ENCODE measurements at regions not wholly inside any gene's neighbourhood (a gene's known extent, or its start where the extent isn't known, plus 50 kb on each side); places are given as distances from the start of the nearest gene placed in this dataset.

- Histone ChIP-seq H3K27ac (ENCODE audit: extremely low read depth, low read depth, low read length) (no peak overlapping the region), H3K9me1 (ENCODE audit: control insufficient read depth, insufficient read depth, low read length) (no peaks in the 10 kb centered on the region), H3K4me1 (replicated peaks in 1 of 2; ENCODE audit: control insufficient read depth in 2 of 2, insufficient read depth in 2 of 2, low read length in 2 of 2) (no peaks in the 10 kb centered on the region), H3K36me3 (ENCODE audit: control insufficient read depth, insufficient read depth, low read length) (no peaks in the 10 kb centered on the region), H3K4me3 (no peak overlapping the region), H3K9me3 (replicated peaks; ENCODE audit: control insufficient read depth, insufficient read depth, low read depth, low read length) (no peaks in the 10 kb centered on the region; the same call in 1 of the 2 replicates), H3K79me2 (ENCODE audit: control insufficient read depth, insufficient read depth, low read length) (no peaks in the 10 kb centered on the region), H4K20me1 (replicated peaks; ENCODE audit: control insufficient read depth, insufficient read depth, low read length) (no peaks in the 10 kb centered on the region), H3K4me2 (ENCODE audit: insufficient read depth, low read length) (no peak overlapping the region), H3K27me3 (ENCODE audit: control insufficient read depth in 2 of 2, insufficient read depth in 2 of 2, low read length in 2 of 2) (peaks cover 6 to 24% of the 10 kb centered on the region in 2 experiments; a peak in 4 of 5 replicates), H2AFZ (ENCODE audit: low read depth, low read length) (no peak overlapping the region), H3K9ac (ENCODE audit: insufficient read depth in 1 of 2, low read depth in 2 of 2, low read length in 2 of 2) (no peak overlapping the region)
- no peak for FAIRE-seq
- ChIA-PET CTCF (ENCODE audit: low intra/inter-chr PET ratio) (no interaction called here), POLR2A (interaction anchor here (1.0 to 1.5 kb wide), 2 partner anchors 12 to 14 kb away, joined by 3 to 5 read pairs; no protein-coding TSS in a partner anchor)
- no peak for ATAC-seq
- BruUV-seq (replicated peaks), result no TSS peak
- DNase-seq (ENCODE audit: extremely low read depth in 1 of 4, low spot score in 3 of 4), result no peak
- in situ Hi-C loops (cut with MboI), result no loop called here
- intact Hi-C loops (cut with micrococcal nuclease), result no loop called here
- 30% methylated on average over 2 of the region's 2 CpGs for WGBS (ENCODE audit: insufficient coverage, low coverage, missing lambda C conversion rate)
- no peak for TF ChIP-seq RFX7 (CRISPR knock-in tag; IDR thresholded peaks at IDR 0.05)
- TF ChIP-seq FOXA3 (CRISPR knock-in tag; conservative IDR thresholded peaks at IDR 0.05 in 1 of 2, IDR thresholded peaks at IDR 0.05 in 1 of 2), result peak in 1 of 2 experiments; percentile 58; a peak in 2 of 4 replicates
- no peak for TF ChIP-seq GABPA (tag; conservative IDR thresholded peaks at IDR 0.05; ENCODE audit: low read depth)
- peak; percentile 50; the same call in 1 of the 2 replicates for TF ChIP-seq FOSL1 (tag; conservative IDR thresholded peaks at IDR 0.05)
- no peak for TF ChIP-seq TAF9B (IDR thresholded peaks at IDR 0.05; ENCODE audit: partially characterized antibody)
- no peak for TF ChIP-seq PRMT5 (CRISPR knock-in tag; IDR thresholded peaks at IDR 0.05)
- TF ChIP-seq, protein P1, sequence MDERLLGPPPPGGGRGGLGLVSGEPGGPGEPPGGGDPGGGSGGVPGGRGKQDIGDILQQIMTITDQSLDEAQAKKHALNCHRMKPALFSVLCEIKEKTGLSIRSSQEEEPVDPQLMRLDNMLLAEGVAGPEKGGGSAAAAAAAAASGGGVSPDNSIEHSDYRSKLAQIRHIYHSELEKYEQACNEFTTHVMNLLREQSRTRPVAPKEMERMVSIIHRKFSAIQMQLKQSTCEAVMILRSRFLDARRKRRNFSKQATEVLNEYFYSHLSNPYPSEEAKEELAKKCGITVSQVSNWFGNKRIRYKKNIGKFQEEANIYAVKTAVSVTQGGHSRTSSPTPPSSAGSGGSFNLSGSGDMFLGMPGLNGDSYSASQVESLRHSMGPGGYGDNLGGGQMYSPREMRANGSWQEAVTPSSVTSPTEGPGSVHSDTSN (CRISPR knock-in tag; IDR thresholded peaks at IDR 0.05; ENCODE audit: low read depth), result no peak
- TF ChIP-seq, protein P1 (tag; conservative IDR thresholded peaks at IDR 0.05; ENCODE audit: low read depth), result 0 out of 2 replicates have a peak, but pooled peaks have one; percentile 21
- TF ChIP-seq SMARCE1 (IDR thresholded peaks at IDR 0.05), result peak; percentile 66; the same call in 1 of the 2 replicates
- TF ChIP-seq RBM15 (IDR thresholded peaks at IDR 0.05; ENCODE audit: insufficient read depth, low read length), result no peak
- TF ChIP-seq ARNT (IDR thresholded peaks at IDR 0.05), result no peak
- no peak for TF ChIP-seq ZNF23 (CRISPR knock-in tag; IDR thresholded peaks at IDR 0.05)
- TF ChIP-seq, protein P2, sequence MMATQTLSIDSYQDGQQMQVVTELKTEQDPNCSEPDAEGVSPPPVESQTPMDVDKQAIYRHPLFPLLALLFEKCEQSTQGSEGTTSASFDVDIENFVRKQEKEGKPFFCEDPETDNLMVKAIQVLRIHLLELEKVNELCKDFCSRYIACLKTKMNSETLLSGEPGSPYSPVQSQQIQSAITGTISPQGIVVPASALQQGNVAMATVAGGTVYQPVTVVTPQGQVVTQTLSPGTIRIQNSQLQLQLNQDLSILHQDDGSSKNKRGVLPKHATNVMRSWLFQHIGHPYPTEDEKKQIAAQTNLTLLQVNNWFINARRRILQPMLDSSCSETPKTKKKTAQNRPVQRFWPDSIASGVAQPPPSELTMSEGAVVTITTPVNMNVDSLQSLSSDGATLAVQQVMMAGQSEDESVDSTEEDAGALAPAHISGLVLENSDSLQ (IDR thresholded peaks at IDR 0.05), result 0 out of 2 replicates have a peak, but pooled peaks have one; percentile 16
- TF ChIP-seq LEF1 (IDR thresholded peaks at IDR 0.05), result no peak
- TF ChIP-seq ZBTB17 (CRISPR knock-in tag; IDR thresholded peaks at IDR 0.05), result no peak
- no peak for TF ChIP-seq TBL1XR1 (IDR thresholded peaks at IDR 0.05; ENCODE audit: low read length in 2 of 2)
- TF ChIP-seq HDAC8 (tag; IDR thresholded peaks at IDR 0.05), result no peak
- peak; percentile 55; the same call in 1 of the 2 replicates for TF ChIP-seq JUND (IDR thresholded peaks at IDR 0.05; ENCODE audit: borderline replicate concordance, low read depth, low read length)
- no peak; the same call in 2 of the 3 replicates for TF ChIP-seq JUND (tag; IDR thresholded peaks at IDR 0.05; ENCODE audit: borderline replicate concordance, low read depth, low read length)
- TF ChIP-seq CBX3 (IDR thresholded peaks at IDR 0.05; ENCODE audit: borderline replicate concordance in 1 of 2, low read length in 2 of 2), result no peak
Measured at GRCh38 chr1:182185842-182186756, 124.6 kb upstream of the ZNF648 start.

All from K562 (cell line).